ENCODE measurements at regions not wholly inside any gene's neighbourhood (a gene's known extent, or its start where the extent isn't known, plus 50 kb on each side); places are given as distances from the start of the nearest gene placed in this dataset.

DNA sequence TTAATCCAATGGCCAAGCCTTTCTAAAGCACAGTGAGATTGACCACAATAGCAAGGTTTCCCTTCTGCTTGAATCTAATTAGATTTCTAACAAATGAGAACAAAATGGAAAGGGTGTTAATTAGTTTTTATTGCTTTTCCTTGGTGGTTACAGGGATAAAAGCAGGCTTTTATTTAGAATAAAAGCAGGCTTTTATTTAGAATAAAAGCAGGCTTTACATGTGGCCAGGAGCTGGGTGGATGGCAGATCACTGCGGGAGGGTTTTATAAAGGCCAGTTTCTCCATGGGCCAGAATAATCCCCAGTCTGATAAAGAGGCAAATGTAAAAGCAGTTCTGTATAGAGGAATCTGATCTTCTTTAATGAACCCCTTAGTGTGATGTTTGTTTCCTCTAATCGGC, 470.2 kb downstream of the TMEM232 start (continued):
- TF ChIP-seq, protein P1, sequence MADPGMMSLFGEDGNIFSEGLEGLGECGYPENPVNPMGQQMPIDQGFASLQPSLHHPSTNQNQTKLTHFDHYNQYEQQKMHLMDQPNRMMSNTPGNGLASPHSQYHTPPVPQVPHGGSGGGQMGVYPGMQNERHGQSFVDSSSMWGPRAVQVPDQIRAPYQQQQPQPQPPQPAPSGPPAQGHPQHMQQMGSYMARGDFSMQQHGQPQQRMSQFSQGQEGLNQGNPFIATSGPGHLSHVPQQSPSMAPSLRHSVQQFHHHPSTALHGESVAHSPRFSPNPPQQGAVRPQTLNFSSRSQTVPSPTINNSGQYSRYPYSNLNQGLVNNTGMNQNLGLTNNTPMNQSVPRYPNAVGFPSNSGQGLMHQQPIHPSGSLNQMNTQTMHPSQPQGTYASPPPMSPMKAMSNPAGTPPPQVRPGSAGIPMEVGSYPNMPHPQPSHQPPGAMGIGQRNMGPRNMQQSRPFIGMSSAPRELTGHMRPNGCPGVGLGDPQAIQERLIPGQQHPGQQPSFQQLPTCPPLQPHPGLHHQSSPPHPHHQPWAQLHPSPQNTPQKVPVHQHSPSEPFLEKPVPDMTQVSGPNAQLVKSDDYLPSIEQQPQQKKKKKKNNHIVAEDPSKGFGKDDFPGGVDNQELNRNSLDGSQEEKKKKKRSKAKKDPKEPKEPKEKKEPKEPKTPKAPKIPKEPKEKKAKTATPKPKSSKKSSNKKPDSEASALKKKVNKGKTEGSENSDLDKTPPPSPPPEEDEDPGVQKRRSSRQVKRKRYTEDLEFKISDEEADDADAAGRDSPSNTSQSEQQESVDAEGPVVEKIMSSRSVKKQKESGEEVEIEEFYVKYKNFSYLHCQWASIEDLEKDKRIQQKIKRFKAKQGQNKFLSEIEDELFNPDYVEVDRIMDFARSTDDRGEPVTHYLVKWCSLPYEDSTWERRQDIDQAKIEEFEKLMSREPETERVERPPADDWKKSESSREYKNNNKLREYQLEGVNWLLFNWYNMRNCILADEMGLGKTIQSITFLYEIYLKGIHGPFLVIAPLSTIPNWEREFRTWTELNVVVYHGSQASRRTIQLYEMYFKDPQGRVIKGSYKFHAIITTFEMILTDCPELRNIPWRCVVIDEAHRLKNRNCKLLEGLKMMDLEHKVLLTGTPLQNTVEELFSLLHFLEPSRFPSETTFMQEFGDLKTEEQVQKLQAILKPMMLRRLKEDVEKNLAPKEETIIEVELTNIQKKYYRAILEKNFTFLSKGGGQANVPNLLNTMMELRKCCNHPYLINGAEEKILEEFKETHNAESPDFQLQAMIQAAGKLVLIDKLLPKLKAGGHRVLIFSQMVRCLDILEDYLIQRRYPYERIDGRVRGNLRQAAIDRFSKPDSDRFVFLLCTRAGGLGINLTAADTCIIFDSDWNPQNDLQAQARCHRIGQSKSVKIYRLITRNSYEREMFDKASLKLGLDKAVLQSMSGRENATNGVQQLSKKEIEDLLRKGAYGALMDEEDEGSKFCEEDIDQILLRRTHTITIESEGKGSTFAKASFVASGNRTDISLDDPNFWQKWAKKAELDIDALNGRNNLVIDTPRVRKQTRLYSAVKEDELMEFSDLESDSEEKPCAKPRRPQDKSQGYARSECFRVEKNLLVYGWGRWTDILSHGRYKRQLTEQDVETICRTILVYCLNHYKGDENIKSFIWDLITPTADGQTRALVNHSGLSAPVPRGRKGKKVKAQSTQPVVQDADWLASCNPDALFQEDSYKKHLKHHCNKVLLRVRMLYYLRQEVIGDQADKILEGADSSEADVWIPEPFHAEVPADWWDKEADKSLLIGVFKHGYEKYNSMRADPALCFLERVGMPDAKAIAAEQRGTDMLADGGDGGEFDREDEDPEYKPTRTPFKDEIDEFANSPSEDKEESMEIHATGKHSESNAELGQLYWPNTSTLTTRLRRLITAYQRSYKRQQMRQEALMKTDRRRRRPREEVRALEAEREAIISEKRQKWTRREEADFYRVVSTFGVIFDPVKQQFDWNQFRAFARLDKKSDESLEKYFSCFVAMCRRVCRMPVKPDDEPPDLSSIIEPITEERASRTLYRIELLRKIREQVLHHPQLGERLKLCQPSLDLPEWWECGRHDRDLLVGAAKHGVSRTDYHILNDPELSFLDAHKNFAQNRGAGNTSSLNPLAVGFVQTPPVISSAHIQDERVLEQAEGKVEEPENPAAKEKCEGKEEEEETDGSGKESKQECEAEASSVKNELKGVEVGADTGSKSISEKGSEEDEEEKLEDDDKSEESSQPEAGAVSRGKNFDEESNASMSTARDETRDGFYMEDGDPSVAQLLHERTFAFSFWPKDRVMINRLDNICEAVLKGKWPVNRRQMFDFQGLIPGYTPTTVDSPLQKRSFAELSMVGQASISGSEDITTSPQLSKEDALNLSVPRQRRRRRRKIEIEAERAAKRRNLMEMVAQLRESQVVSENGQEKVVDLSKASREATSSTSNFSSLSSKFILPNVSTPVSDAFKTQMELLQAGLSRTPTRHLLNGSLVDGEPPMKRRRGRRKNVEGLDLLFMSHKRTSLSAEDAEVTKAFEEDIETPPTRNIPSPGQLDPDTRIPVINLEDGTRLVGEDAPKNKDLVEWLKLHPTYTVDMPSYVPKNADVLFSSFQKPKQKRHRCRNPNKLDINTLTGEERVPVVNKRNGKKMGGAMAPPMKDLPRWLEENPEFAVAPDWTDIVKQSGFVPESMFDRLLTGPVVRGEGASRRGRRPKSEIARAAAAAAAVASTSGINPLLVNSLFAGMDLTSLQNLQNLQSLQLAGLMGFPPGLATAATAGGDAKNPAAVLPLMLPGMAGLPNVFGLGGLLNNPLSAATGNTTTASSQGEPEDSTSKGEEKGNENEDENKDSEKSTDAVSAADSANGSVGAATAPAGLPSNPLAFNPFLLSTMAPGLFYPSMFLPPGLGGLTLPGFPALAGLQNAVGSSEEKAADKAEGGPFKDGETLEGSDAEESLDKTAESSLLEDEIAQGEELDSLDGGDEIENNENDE (IDR thresholded peaks at IDR 0.05; ENCODE audit: insufficient replicate concordance, low read length), result no peak
- TF ChIP-seq SAP30 (IDR thresholded peaks at IDR 0.05; ENCODE audit: insufficient read depth, insufficient replicate concordance, low read length) (no peak), RFX5 (IDR thresholded peaks at IDR 0.05; ENCODE audit: borderline replicate concordance, low read depth, low read length) (no peak), RBBP5 (IDR thresholded peaks at IDR 0.05; ENCODE audit: borderline replicate concordance, low read depth, low read length) (no peak), SP4 (IDR thresholded peaks at IDR 0.05; ENCODE audit: low read length) (no peak)
